Fibroblast of the aortic adventitia (primary cell): ENCODE measurements at regions not wholly inside any gene's neighbourhood (a gene's known extent, or its start where the extent isn't known, plus 50 kb on each side); places are given as distances from the start of the nearest gene placed in this dataset.

Experiments used
- DNase-seq: peaks from one replicate; pipeline ENCODE4 v3.0.0-alpha.2; 2010; ENCODE audit warnings: low read depth
- H3K4me3 ChIP-seq: 2 replicates; pipeline ENCODE4 v1.5.1; 2011; ENCODE audit warnings: low read depth, mild to moderate bottlenecking, control low read depth, low read length, moderate library complexity
- CTCF ChIP-seq: IDR thresholded peaks from 2 replicates; pipeline ENCODE4 v1.5.1; 2011; ENCODE audit warnings: mild to moderate bottlenecking, low read length, control low read depth, inconsistent platforms; ENCODE audit not compliant: insufficient read depth

GRCh38 chr5:57695706-57696388 lies 213.2 kb upstream of the ACTBL2 start:
- DNase-seq, result no peak
- no peak overlapping the region for H3K4me3 ChIP-seq
- TF ChIP-seq CTCF, result peak; percentile 6

- no peak overlapping the region for H3K4me3 ChIP-seq
- TF ChIP-seq CTCF, result no peak
- DNase-seq, result no peak
These were observed 212.6 kb upstream of the ACTBL2 start for GRCh38 chr5:57695179-57695578.

GRCh38 chr5:57693488-57694305 lies 211.1 kb upstream of the ACTBL2 start:
- peak; percentile 58 for DNase-seq
- no peak overlapping the region for H3K4me3 ChIP-seq
- TF ChIP-seq CTCF, result no peak

- H3K4me3 ChIP-seq, result no peak overlapping the region
- peak; percentile 94 for DNase-seq
- no peak for TF ChIP-seq CTCF
These were observed 210.2 kb upstream of the ACTBL2 start for GRCh38 chr5:57692582-57693487.

GRCh38 chr5:57690724-57691123 lies 208.1 kb upstream of the ACTBL2 start:
- no peak overlapping the region for H3K4me3 ChIP-seq
- DNase-seq, result no peak
- no peak for TF ChIP-seq CTCF

- no peak overlapping the region for H3K4me3 ChIP-seq
- no peak for TF ChIP-seq CTCF
- DNase-seq, result no peak
These were observed 205.0 kb upstream of the ACTBL2 start for GRCh38 chr5:57687596-57687995.
